Gastroesophageal sphincter (tissue), 3 donors: ENCODE measurements at regions not wholly inside any gene's neighbourhood (a gene's known extent, or its start where the extent isn't known, plus 50 kb on each side); places are given as distances from the start of the nearest gene placed in this dataset.

Experiments used
- CTCF ChIP-seq, 4 experiments: fragments of 200-600 bp in 2 of 4; fragments of 450-650 bp in 2 of 4; sonication (generic) in 1 of 4; IDR thresholded peaks; one replicate each; pipeline ENCODE4 v1.5.1; 2017 to 2019; ENCODE audit warnings: antibody characterized with exemption in 4 of 4, mild to moderate bottlenecking in 2 of 4, moderate library complexity in 2 of 4
- EP300 ChIP-seq: sonication (generic); formaldehyde crosslinking; IDR thresholded peaks from one replicate; pipeline ENCODE4 v1.6.1; 2017; ENCODE audit warnings: antibody characterized with exemption, mild to moderate bottlenecking
- POLR2A ChIP-seq, 2 donors: fragments of 450-650 bp; IDR thresholded peaks; one replicate each; pipeline ENCODE4 v1.6.1; 2017; ENCODE audit warnings: antibody characterized with exemption in 2 of 2, mild to moderate bottlenecking in 2 of 2, moderate library complexity in 1 of 2
- POLR2AphosphoS5 ChIP-seq: sonication (generic); formaldehyde crosslinking; IDR thresholded peaks from one replicate; pipeline ENCODE4 v1.6.1; 2017; ENCODE audit warnings: antibody characterized with exemption

DNA sequence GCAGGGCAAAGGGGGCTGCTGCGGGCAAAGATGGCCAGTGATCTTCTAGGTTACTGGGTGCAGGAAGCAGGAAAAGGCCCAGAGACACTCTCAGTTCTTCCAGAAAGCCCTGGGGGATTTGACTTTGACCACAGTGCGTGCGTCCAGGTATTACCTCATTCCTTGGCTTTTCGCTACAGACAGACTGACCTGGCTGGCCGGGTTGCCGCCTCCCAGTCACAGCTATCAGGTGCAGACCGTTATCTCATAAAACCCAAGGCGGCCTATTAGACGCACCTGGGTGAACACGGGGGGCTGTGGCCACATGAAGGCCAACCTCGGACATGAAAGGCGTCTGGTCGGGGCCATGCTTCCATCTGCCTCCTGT is 80.3 kb downstream of the FOXL3 start:
- TF ChIP-seq POLR2AphosphoS5 (no peak), CTCF (IDR thresholded peaks at IDR 0.05) (no peak), POLR2A (IDR thresholded peaks at IDR 0.05) (no peak), EP300 (no peak)
